Cardiac muscle cell (in vitro differentiated cells and primary cell): ENCODE measurements at regions not wholly inside any gene's neighbourhood (a gene's known extent, or its start where the extent isn't known, plus 50 kb on each side); places are given as distances from the start of the nearest gene placed in this dataset.

Source experiments
- DNase-seq, 2 donors: peaks; one replicate each; pipeline versions ENCODE4 v3.0.0 to v3.0.0-alpha.2; 2010 to 2017; ENCODE audit warnings: low read depth in 1 of 2, low spot score in 1 of 2
- H3K27ac ChIP-seq: fragments of 200-600 bp; sonication (generic); 2 replicates; pipeline ENCODE4 v1.5.1; 2016
- H3K27me3 ChIP-seq: fragments of 200-600 bp; sonication (generic); 2 replicates; pipeline ENCODE4 v1.6.0; 2016; ENCODE audit warnings: control low read depth
- H3K36me3 ChIP-seq: fragments of 200-600 bp; sonication (generic); 2 replicates; pipeline ENCODE4 v1.5.1; 2016; ENCODE audit warnings: control low read depth
- H3K4me1 ChIP-seq: fragments of 200-600 bp; sonication (generic); 2 replicates; pipeline ENCODE4 v1.8.1; 2017; ENCODE audit warnings: low read depth, mild to moderate bottlenecking, mixed run types
- H3K4me3 ChIP-seq: fragments of 200-600 bp; sonication (generic); 2 replicates; pipeline ENCODE4 v1.5.1; 2016; ENCODE audit warnings: mild to moderate bottlenecking
- H3K9me3 ChIP-seq: fragments of 200-600 bp; sonication (generic); 2 replicates; pipeline ENCODE4 v1.5.1; 2017; ENCODE audit warnings: low read depth, mild to moderate bottlenecking, control low read depth
- TF ChIP-seq, protein P1 (sequence below): IDR thresholded peaks from 2 replicates; pipeline ENCODE4 v1.5.1; 2012; ENCODE audit warnings: low read depth, mild to moderate bottlenecking, low read length

GRCh38 chr14:31978423-31978822 is 98.7 kb upstream of the ARHGAP5 start:
- H3K4me1 ChIP-seq: no peaks in the 10 kb centered on the region
- TF ChIP-seq, protein P1, sequence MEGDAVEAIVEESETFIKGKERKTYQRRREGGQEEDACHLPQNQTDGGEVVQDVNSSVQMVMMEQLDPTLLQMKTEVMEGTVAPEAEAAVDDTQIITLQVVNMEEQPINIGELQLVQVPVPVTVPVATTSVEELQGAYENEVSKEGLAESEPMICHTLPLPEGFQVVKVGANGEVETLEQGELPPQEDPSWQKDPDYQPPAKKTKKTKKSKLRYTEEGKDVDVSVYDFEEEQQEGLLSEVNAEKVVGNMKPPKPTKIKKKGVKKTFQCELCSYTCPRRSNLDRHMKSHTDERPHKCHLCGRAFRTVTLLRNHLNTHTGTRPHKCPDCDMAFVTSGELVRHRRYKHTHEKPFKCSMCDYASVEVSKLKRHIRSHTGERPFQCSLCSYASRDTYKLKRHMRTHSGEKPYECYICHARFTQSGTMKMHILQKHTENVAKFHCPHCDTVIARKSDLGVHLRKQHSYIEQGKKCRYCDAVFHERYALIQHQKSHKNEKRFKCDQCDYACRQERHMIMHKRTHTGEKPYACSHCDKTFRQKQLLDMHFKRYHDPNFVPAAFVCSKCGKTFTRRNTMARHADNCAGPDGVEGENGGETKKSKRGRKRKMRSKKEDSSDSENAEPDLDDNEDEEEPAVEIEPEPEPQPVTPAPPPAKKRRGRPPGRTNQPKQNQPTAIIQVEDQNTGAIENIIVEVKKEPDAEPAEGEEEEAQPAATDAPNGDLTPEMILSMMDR: no peak

DNA sequence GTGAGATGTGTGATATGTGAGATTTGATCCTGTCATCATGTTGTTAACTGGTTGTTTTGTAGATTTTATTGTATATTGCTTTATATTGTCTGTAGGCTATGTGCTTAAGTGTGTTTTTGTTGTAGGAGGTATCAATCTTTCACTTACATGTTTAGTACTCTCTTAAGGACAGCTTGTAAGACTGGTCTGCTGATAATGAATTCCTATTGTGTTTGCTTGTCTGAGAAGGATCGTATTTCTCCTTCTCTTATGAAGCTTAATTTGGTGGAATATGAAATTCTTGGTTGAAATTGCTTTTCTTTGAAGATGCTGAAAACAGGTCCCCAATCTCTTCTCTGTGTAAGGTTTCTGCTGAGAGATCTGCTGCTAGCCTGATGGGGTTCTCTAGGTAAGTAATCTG is 94.5 kb upstream of the ARHGAP5 start:
- no peaks in the 10 kb centered on the region for H3K27me3 ChIP-seq
- no peak for DNase-seq
- H3K9me3 ChIP-seq: no peaks in the 10 kb centered on the region
- no peak overlapping the region for H3K4me3 ChIP-seq
- no peak overlapping the region for H3K27ac ChIP-seq
- H3K36me3 ChIP-seq: no peaks in the 10 kb centered on the region
- TF ChIP-seq, protein P1: no peak
- no peaks in the 10 kb centered on the region for H3K4me1 ChIP-seq

More at GRCh38 chr14:31978423-31978822, 98.7 kb upstream of the ARHGAP5 start:
- H3K36me3 ChIP-seq: no peaks in the 10 kb centered on the region
- no peak overlapping the region for H3K4me3 ChIP-seq
- no peak for DNase-seq
- H3K27ac ChIP-seq: no peak overlapping the region
- H3K27me3 ChIP-seq: no peaks in the 10 kb centered on the region
- H3K9me3 ChIP-seq: no peaks in the 10 kb centered on the region

DNA sequence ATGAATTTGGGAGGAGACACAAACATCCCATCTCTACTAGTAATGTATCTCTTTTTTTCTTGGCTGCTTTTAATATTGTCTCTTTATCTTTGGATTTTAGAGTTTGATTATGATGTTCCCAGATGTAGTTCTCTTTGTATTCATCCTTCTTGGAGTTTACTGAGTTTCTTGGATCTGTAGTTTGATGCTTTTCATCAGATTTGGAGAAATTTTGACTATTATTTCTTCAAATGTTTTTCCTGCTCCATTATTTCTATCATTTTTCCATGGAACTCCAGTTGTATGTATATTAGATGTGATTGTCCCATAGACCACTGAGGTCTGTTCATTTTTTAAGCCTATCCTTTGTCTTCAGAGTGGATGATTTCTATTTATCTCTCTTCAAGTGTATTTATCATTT is 90.7 kb upstream of the ARHGAP5 start:
- no peak overlapping the region for H3K27ac ChIP-seq
- H3K9me3 ChIP-seq: no peaks in the 10 kb centered on the region
- H3K27me3 ChIP-seq: no peaks in the 10 kb centered on the region
- DNase-seq: no peak
- no peaks in the 10 kb centered on the region for H3K36me3 ChIP-seq
- no peaks in the 10 kb centered on the region for H3K4me1 ChIP-seq
- no peak overlapping the region for H3K4me3 ChIP-seq
- TF ChIP-seq, protein P1: no peak

GRCh38 chr14:31987721-31988120 is 89.4 kb upstream of the ARHGAP5 start:
- H3K4me1 ChIP-seq: peaks cover 4% of the 10 kb centered on the region
- no peaks in the 10 kb centered on the region for H3K27me3 ChIP-seq
- H3K4me3 ChIP-seq: no peak overlapping the region
- no peaks in the 10 kb centered on the region for H3K36me3 ChIP-seq
- no peak for DNase-seq
- H3K9me3 ChIP-seq: no peaks in the 10 kb centered on the region
- TF ChIP-seq, protein P1: no peak
- no peak overlapping the region for H3K27ac ChIP-seq

- no peaks in the 10 kb centered on the region for H3K27me3 ChIP-seq
- TF ChIP-seq, protein P1: no peak
- DNase-seq: no peak
- no peaks in the 10 kb centered on the region for H3K9me3 ChIP-seq
- H3K36me3 ChIP-seq: no peaks in the 10 kb centered on the region
- peaks cover 6% of the 10 kb centered on the region for H3K4me1 ChIP-seq
- H3K4me3 ChIP-seq: no peak overlapping the region
- no peak overlapping the region for H3K27ac ChIP-seq
Measured at GRCh38 chr14:31988244-31988643, 88.9 kb upstream of the ARHGAP5 start.
